Ectodermal cell (in vitro differentiated cells): ENCODE measurements at regions not wholly inside any gene's neighbourhood (a gene's known extent, or its start where the extent isn't known, plus 50 kb on each side); places are given as distances from the start of the nearest gene placed in this dataset.

Experiments
- H3K27ac ChIP-seq: 2 replicates; pipeline ENCODE4 v1.7.0; 2013; ENCODE audit warnings: mild to moderate bottlenecking, low read depth, low read length; ENCODE audit not compliant: insufficient read depth, poor library complexity, severe bottlenecking
- H3K27me3 ChIP-seq: 2 replicates; pipeline ENCODE4 v1.7.0; 2013; ENCODE audit warnings: mild to moderate bottlenecking, low read length; ENCODE audit not compliant: insufficient read depth, control insufficient read depth, poor library complexity, severe bottlenecking
- H3K36me3 ChIP-seq: one replicate; pipeline ENCODE4 v1.7.0; 2013; ENCODE audit warnings: low read length; ENCODE audit not compliant: control insufficient read depth, insufficient read depth
- H3K4me1 ChIP-seq: one replicate; pipeline ENCODE4 v1.7.0; 2013; ENCODE audit warnings: low read length; ENCODE audit not compliant: control insufficient read depth, insufficient read depth
- H3K4me3 ChIP-seq: 2 replicates; pipeline ENCODE4 v1.7.0; 2013; ENCODE audit warnings: low read depth, low read length, control low read depth; ENCODE audit not compliant: insufficient read depth
- H3K9me3 ChIP-seq: 2 replicates; pipeline ENCODE4 v1.7.0; 2013; ENCODE audit warnings: mild to moderate bottlenecking, low read length, moderate library complexity; ENCODE audit not compliant: control insufficient read depth
- WGBS, 2 experiments: methylation state at CpG; one replicate each; pipeline ENCODE4 v1.1.7; 2013; ENCODE audit warnings: missing lambda C conversion rate in 2 of 2; 5-methylcytosine and 5-hydroxymethylcytosine counted together

GRCh38 chr4:181674315-181674875 lies 568.8 kb upstream of the TENM3 start:
- WGBS, 2 experiments, result 89 to 96% methylated on average over 1 of the region's 1 CpG
- H3K4me1 ChIP-seq, result no peaks in the 10 kb centered on the region
- H3K27me3 ChIP-seq, result no peaks in the 10 kb centered on the region

GRCh38 chr4:181676546-181676945 lies 566.7 kb upstream of the TENM3 start:
- H3K9me3 ChIP-seq, result no peaks in the 10 kb centered on the region
- H3K4me1 ChIP-seq, result no peaks in the 10 kb centered on the region
- 48 to 49% methylated on average over 2 of the region's 2 CpGs for WGBS, 2 experiments
- H3K27me3 ChIP-seq, result no peaks in the 10 kb centered on the region
- H3K4me3 ChIP-seq, result no peak overlapping the region
- no peak overlapping the region for H3K27ac ChIP-seq
- no peaks in the 10 kb centered on the region for H3K36me3 ChIP-seq

More at GRCh38 chr4:181674315-181674875, 568.8 kb upstream of the TENM3 start:
- no peak overlapping the region for H3K4me3 ChIP-seq
- H3K9me3 ChIP-seq, result no peaks in the 10 kb centered on the region
- no peak overlapping the region for H3K27ac ChIP-seq
- no peaks in the 10 kb centered on the region for H3K36me3 ChIP-seq

GRCh38 chr4:181677201-181677600 lies 566.0 kb upstream of the TENM3 start:
- Histone ChIP-seq H3K4me3 (no peak overlapping the region), H3K4me1 (no peaks in the 10 kb centered on the region)
- WGBS, 2 experiments, result 92% methylated on average over 3 of the region's 3 CpGs

GRCh38 chr4:181677621-181678020 lies 565.6 kb upstream of the TENM3 start:
- Histone ChIP-seq H3K4me1 (no peaks in the 10 kb centered on the region), H3K4me3 (no peak overlapping the region), H3K9me3 (no peaks in the 10 kb centered on the region), H3K27me3 (no peaks in the 10 kb centered on the region), H3K27ac (no peak overlapping the region), H3K36me3 (no peaks in the 10 kb centered on the region)
- WGBS, 2 experiments, result 93 to 95% methylated on average over 6 of the region's 6 CpGs

More at GRCh38 chr4:181677201-181677600, 566.0 kb upstream of the TENM3 start:
- no peaks in the 10 kb centered on the region for H3K36me3 ChIP-seq
- H3K9me3 ChIP-seq, result no peaks in the 10 kb centered on the region
- H3K27me3 ChIP-seq, result no peaks in the 10 kb centered on the region
- H3K27ac ChIP-seq, result no peak overlapping the region

- Histone ChIP-seq H3K27ac (no peak overlapping the region), H3K27me3 (no peaks in the 10 kb centered on the region), H3K9me3 (no peaks in the 10 kb centered on the region), H3K4me1 (no peaks in the 10 kb centered on the region), H3K4me3 (no peak overlapping the region), H3K36me3 (no peaks in the 10 kb centered on the region)
- 96 to 98% methylated on average over 2 of the region's 3 CpGs for WGBS, 2 experiments
These were observed 563.4 kb upstream of the TENM3 start for GRCh38 chr4:181679754-181680153.

- H3K4me1 ChIP-seq, result no peaks in the 10 kb centered on the region
- H3K27ac ChIP-seq, result no peak overlapping the region
- no peaks in the 10 kb centered on the region for H3K36me3 ChIP-seq
- H3K27me3 ChIP-seq, result no peaks in the 10 kb centered on the region
- H3K4me3 ChIP-seq, result no peak overlapping the region
- WGBS, 2 experiments, result 95 to 97% methylated on average over 3 of the region's 3 CpGs
- no peaks in the 10 kb centered on the region for H3K9me3 ChIP-seq
These were observed 560.7 kb upstream of the TENM3 start for GRCh38 chr4:181682367-181683047.

- H3K4me1 ChIP-seq, result no peaks in the 10 kb centered on the region
- WGBS, 2 experiments, result 96 to 97% methylated on average over 2 of the region's 2 CpGs
- no peak overlapping the region for H3K4me3 ChIP-seq
- no peaks in the 10 kb centered on the region for H3K9me3 ChIP-seq
- no peaks in the 10 kb centered on the region for H3K36me3 ChIP-seq
- no peak overlapping the region for H3K27ac ChIP-seq
- no peaks in the 10 kb centered on the region for H3K27me3 ChIP-seq
These were observed 558.9 kb upstream of the TENM3 start for GRCh38 chr4:181684310-181684709.

- Histone ChIP-seq H3K36me3 (no peaks in the 10 kb centered on the region), H3K27ac (no peak overlapping the region), H3K4me1 (no peaks in the 10 kb centered on the region), H3K9me3 (no peaks in the 10 kb centered on the region), H3K4me3 (no peak overlapping the region), H3K27me3 (no peaks in the 10 kb centered on the region)
- WGBS, 2 experiments, result 92 to 94% methylated on average over 2 of the region's 2 CpGs
These were observed 557.7 kb upstream of the TENM3 start for GRCh38 chr4:181685461-181685860.

GRCh38 chr4:181685911-181686310 lies 557.3 kb upstream of the TENM3 start:
- 93 to 96% methylated on average over 3 to 4 of the region's 4 CpGs for WGBS, 2 experiments
- no peaks in the 10 kb centered on the region for H3K4me1 ChIP-seq

GRCh38 chr4:181687116-181687515 lies 556.1 kb upstream of the TENM3 start:
- no peaks in the 10 kb centered on the region for H3K27me3 ChIP-seq
- no peaks in the 10 kb centered on the region for H3K9me3 ChIP-seq
- no peaks in the 10 kb centered on the region for H3K4me1 ChIP-seq
- 84 to 93% methylated on average over 4 of the region's 4 CpGs for WGBS, 2 experiments
- H3K36me3 ChIP-seq, result no peaks in the 10 kb centered on the region
- no peak overlapping the region for H3K4me3 ChIP-seq
- H3K27ac ChIP-seq, result no peak overlapping the region

More at GRCh38 chr4:181685911-181686310, 557.3 kb upstream of the TENM3 start:
- H3K27ac ChIP-seq, result no peak overlapping the region
- no peaks in the 10 kb centered on the region for H3K27me3 ChIP-seq
- H3K4me3 ChIP-seq, result no peak overlapping the region
- no peaks in the 10 kb centered on the region for H3K9me3 ChIP-seq
- H3K36me3 ChIP-seq, result no peaks in the 10 kb centered on the region
